ENCODE measurements at regions not wholly inside any gene's neighbourhood (a gene's known extent, or its start where the extent isn't known, plus 50 kb on each side); places are given as distances from the start of the nearest gene placed in this dataset.

DNA sequence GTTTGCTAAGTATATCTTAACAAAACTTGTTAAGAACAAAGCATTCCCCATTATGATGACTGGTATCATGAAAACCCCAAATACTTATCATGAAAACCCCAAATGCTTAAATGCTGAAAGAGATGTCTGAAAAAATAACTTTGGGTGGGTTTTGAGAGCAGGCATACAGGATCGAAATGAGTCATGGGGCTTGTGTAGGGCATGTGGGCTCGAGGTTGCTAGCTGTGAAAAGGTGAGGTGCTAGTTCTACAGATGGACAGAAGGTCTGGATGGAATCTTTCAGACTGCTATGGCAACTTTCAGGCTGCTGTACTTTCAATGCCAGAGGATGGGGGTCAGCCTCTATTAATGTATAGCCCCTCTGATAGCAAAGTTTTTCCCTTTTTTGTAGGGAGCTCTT lies 167.8 kb upstream of the MDGA2 start:
- DNase-seq (ENCODE audit: low spot score), result no peak

DNA sequence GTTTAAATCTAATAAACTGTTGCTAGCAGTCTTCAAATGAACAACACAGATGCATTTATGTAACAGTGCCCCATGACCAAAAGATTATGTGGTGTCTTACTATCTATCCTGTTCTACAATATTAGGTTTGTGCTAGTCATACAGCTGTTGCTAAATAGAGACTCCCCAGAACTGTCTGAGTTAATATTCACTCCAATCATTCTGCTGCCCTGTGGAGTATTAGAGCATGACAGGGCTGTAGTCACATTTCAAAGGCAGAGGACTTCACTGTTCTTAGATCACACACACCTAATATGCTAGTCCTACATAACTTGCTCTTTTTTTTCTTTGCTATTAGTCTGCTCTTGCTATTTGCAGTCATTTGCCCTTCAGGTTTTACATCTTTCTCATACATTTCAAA lies 157.6 kb upstream of the MDGA2 start:
- no peak for DNase-seq (ENCODE audit: low spot score)

DNA sequence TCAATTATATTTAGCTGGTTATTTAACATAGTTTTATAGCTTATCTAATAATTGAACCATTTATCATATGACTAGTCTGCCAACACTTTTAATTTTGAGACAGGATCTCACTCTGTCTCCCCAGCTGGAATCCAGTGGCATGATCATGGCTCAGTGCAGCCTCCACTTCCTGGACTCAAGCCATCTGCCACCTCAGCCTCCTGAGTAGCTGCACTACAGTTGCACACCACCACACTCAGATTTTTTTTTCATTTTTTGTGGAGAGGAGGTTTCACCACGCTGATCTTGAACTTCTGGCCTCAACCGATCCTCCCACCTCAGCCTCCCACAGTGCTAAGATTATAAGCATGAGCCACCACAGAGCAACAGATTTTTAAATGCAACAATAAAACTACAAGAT lies 151.4 kb upstream of the MDGA2 start:
- no peak for DNase-seq (ENCODE audit: low spot score)

DNA sequence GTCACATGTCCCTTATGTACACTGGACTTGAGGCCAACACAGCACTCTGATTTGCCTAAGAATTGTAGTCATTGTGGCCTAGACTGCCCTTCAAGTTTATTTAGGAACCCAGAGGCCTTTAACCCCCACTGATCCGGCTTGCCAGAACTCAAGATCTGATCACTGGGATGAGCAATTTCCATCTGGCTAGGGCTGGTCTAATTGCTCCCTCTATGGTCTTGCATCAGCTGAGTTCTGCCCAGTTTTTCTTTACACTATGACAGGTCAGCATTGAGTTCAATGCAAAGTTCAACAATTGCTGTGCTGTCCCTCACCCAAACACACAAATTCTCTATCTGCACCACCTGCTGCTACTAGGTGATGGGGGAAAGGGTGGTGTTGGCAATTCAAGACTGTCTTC lies 146.9 kb upstream of the MDGA2 start:
- no peak for DNase-seq (ENCODE audit: low spot score)

DNA sequence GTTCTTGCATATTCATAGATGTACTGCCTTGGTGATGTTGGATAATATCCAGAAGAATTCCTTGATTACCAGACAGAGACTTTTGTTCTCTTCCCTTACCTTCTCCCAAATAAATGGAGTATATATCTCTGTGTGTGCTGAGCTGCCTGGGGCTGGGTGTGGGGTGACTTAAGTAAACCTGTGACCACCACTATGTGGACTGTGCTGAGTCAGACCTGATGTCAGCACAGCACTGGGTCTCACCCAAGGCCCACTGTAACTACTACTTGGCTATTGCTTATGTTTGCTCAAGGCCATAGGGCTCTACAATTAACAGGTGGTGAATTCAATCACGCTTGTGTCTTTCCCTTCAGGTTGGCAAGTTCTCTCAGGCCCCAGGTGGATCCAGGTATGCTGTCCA lies 145.7 kb upstream of the MDGA2 start:
- no peak for DNase-seq (ENCODE audit: low spot score)

DNA sequence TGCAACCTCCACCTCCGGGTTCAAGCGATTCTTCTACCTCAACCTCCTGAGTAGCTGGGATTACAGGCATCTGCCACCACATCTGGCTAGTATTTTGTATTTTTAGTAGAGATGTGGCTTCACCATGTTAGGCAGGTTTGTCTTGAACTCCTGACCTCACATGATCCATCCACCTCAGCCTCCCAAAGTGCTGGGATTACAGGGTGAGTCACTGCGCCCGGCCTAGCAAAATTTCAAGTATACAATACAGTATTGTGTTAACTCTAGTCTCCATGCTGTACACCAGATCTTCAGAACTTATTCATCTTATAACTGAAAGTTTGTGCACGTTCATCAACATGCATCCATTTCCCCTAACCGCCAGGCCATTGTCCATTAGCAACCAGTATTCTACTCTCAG lies 115.1 kb upstream of the MDGA2 start:
- no peak for DNase-seq (ENCODE audit: low spot score)

DNA sequence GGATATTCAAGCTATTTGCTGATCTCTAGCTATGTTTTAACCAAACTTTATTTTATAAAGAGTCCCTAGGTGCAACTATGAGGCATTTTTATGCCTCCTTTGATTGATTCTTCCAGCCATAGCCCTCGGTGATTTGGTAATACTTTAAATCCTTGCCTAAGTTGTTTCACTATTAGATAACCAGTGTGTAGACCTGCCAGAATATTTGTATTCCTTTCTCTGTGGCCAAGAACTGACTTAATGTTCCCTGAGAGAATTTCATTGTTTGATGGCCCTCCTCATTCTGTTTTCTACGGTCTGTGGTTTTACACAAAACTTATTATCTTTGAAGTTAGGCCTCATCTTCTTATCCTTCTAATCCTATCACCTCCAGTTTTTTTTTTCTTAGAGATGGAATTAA lies 109.7 kb upstream of the MDGA2 start:
- DNase-seq (ENCODE audit: low spot score), result no peak

DNA sequence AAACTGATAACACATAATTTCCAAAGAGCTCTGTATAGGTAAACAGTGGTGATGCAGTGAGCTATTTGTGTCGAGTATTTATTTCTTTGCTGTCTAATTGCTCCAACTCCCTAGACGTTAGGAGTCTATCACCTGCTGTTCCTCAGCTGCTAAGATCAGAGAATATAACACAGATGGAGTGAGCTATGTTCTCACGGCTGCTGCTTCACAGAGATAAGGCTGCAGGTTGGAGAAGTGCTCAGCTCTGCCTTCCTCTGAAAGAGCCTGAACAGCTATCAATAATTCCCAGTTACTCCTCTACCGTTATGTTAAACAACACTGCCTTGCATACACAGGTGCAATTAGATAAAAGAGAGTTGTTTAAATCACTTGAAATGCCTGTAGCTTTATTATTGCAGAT lies 103.2 kb upstream of the MDGA2 start:
- peak; percentile 16 for DNase-seq (ENCODE audit: low spot score)

DNA sequence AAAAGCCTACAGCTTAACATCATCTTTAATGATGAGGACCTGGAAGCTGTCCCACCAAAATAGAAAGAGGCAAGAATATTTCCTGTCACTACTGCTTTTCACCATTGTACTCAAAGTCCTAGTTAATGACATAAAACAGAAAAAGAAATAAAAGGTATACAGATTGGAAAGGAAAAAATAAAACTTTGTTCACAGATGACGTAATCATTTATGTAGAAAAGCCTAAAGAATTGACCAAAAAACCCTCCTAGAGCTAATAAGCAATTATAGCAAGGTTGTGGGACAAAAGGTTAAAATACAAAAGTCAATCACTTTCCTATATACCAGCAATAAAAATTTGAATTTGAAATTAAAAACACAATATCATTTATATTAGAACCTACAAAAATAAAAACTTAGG lies 97.2 kb upstream of the MDGA2 start:
- DNase-seq (ENCODE audit: low spot score), result no peak

DNA sequence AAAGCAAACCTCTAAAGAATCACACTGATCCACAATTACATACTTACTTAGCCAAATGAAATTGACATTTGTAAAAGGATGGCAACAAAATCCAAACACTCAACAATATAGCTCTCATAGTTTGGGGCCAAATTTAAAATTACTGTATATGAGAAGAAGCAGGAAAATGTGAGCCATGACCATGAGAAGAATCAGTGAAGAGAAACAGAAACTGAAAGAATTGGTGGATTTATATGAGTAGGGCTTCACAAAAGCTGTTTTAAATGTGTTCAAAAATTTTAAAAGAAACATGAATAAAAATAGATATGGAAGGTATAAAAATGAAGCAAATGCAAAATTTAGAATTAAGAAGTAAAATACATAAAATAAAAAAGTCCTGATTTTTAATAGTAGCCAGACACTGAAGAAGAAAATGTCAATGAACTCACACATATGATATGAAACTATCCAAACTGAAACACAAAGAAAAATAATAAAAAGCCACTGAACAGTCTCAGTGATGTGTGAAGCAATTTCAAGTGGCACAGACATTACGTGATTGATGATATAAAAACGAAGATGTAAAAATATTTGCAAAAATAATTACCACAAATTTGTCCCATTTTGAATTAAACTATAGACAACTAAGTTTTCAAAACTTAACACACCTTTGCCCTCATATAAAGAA lies 87.9 kb upstream of the MDGA2 start:
- no peak for DNase-seq (ENCODE audit: low spot score)

DNA sequence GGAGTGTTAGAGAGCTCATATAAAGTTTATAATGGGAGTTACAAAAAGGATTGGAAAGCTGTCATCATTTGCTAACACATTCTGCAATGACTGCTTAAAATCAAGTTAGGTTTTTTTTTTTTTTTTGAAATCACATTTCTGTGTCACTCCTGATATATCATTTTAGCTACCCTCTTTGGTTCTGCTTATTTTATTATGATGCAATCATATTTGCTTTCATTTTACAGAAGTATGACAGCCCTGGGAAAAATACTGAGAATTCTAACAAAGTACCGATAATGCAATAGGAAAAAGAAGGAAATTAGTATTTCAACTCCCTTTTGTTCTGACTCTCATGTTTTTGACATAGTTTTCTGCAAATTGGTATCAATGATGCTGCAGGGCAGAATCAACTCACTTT lies 71.6 kb upstream of the MDGA2 start:
- no peak for DNase-seq (ENCODE audit: low spot score)

DNA sequence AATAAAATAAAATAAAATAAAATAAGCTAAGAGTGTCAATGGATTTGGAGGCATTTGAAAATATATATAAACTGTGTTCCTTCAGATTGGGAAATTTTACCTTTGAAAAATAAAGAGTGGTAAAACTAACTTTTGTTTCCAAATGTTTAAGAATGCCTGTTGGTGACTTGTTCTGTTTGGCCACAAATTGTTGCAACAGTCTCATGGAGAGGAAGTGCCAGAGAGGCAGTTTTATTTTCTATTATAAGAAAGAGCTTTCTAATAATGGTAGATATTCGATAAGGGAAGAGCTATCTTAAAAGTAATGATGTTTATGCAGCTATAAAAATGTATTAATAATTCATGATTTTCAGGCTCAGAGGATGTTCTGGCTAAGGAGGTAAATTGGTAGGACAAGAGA lies 68.8 kb upstream of the MDGA2 start:
- no peak for DNase-seq (ENCODE audit: low spot score)

DNA sequence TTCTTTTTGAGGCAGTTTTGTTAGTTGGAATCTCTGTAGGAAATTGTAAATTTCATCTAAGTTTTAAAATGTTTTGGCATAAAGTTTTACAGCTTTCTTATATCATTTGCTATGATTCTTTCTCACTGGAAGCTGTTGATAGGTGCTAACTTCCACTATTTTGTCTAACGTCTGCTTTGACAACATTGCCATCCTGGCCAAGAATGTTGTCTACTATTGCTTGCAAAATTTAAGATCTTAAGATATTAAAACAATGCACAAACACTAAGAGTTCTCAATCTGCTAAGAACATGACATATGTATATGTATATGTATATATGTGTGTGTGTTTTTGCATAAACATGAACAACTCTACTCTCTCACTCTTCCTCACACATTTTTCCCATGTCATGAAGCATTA lies 64.1 kb upstream of the MDGA2 start:
- no peak for DNase-seq (ENCODE audit: low spot score)

DNA sequence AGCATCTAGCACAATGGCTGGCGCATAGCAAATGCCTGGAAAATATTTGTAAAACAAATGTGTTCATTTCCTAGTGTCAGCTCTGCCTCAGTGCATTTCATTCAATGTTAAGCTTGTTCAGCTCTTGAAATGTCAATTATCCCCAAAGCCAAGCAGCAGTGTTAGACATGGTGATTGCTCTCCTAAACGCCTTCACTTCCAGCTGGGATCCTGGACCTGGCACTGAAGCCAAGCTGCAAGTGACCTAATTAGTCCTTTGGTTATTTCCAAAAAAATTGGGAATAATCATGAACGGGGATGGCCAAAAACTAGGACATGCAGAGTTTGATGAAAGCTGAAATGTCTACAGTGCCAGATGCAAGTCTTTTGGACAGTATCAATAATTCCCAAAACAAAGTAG lies 54.9 kb upstream of the MDGA2 start:
- no peak for DNase-seq (ENCODE audit: low spot score)
